ENCODE measurements at regions not wholly inside any gene's neighbourhood (a gene's known extent, or its start where the extent isn't known, plus 50 kb on each side); places are given as distances from the start of the nearest gene placed in this dataset.

DNA sequence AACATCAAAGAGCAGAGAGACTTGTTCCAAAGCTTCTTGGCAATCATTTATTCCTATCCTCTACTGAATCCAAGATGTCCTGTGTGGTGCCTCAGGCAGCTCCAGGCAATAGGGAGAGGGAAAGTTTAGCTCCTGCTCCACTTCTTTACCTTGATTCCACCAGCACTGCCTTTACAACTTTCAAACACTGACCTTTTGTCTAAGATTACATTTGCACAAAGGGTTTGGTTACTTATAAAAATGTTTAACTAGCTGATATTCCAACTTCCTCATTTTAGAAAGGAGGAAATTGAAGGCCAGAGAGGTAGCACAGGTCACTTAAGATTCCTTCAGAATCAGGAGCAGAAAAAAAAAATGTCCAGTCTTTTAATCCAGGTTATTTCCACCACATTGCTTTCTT lies 192.7 kb downstream of the BTG1 start:
- TF ChIP-seq, protein P1, sequence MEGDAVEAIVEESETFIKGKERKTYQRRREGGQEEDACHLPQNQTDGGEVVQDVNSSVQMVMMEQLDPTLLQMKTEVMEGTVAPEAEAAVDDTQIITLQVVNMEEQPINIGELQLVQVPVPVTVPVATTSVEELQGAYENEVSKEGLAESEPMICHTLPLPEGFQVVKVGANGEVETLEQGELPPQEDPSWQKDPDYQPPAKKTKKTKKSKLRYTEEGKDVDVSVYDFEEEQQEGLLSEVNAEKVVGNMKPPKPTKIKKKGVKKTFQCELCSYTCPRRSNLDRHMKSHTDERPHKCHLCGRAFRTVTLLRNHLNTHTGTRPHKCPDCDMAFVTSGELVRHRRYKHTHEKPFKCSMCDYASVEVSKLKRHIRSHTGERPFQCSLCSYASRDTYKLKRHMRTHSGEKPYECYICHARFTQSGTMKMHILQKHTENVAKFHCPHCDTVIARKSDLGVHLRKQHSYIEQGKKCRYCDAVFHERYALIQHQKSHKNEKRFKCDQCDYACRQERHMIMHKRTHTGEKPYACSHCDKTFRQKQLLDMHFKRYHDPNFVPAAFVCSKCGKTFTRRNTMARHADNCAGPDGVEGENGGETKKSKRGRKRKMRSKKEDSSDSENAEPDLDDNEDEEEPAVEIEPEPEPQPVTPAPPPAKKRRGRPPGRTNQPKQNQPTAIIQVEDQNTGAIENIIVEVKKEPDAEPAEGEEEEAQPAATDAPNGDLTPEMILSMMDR (IDR thresholded peaks at IDR 0.05; ENCODE audit: insufficient read depth, low read length, poor library complexity, severe bottlenecking): no peak
- TF ChIP-seq EZH2phosphoT487 (conservative IDR thresholded peaks at IDR 0.05; ENCODE audit: low read length): no peak

Measured in SU-DHL-6 (cell line).